ENCODE measurements at regions not wholly inside any gene's neighbourhood (a gene's known extent, or its start where the extent isn't known, plus 50 kb on each side); places are given as distances from the start of the nearest gene placed in this dataset.
"Not testable (repeated sequence)": the region's sequence is repeated elsewhere in the genome, so short reads cannot be mapped to it uniquely, and the experiment has no call there.

GRCh38 chr7:109694149-109695071, 1124.7 kb downstream of the DNAJB9 start:
- H3K9me3 ChIP-seq (ENCODE audit: control insufficient read depth, low read depth, low read length) = peaks cover 4% of the 10 kb centered on the region
- no peaks in the 10 kb centered on the region for H3K4me1 ChIP-seq (ENCODE audit: control insufficient read depth, insufficient read depth, low read length)
- WGBS (ENCODE audit: insufficient coverage, low lambda C conversion rate) = 61% methylated on average over 2 of the region's 4 CpGs
- no peak overlapping the region for H3K4me3 ChIP-seq (ENCODE audit: low read length)
- no peaks in the 10 kb centered on the region for H3K36me3 ChIP-seq (ENCODE audit: control insufficient read depth, insufficient read depth, low read length)
- H3K27me3 ChIP-seq (ENCODE audit: control insufficient read depth, insufficient read depth, low read length) = no peaks in the 10 kb centered on the region
- no peak overlapping the region for H3K27ac ChIP-seq (ENCODE audit: low read length)
- DNase-seq = no peak

DNA sequence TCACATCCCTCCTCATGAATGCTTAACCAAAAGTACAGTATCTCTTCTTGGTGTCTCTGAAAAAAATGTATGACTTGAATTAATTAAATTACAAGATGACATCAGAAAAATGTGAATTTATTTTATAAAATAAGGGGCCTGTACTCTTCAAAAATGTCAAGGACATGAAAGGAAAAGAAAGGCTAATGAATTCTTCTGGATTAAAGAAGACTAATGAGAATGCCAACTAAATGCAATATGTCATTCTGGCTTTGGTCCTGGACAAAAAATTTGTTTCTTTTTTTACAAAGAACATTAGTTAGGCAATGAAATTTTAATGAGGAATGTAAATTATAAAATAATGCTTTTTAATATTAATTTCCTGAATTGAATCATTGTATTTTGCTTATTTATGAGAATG, 1125.7 kb downstream of the DNAJB9 start:
- DNase-seq = no peak
- Histone ChIP-seq H3K4me1 (ENCODE audit: control insufficient read depth, insufficient read depth, low read length) (no peaks in the 10 kb centered on the region), H3K36me3 (ENCODE audit: control insufficient read depth, insufficient read depth, low read length) (no peaks in the 10 kb centered on the region), H3K27me3 (ENCODE audit: control insufficient read depth, insufficient read depth, low read length) (no peaks in the 10 kb centered on the region), H3K27ac (ENCODE audit: low read length) (no peak overlapping the region), H3K9me3 (ENCODE audit: control insufficient read depth, low read depth, low read length) (peaks cover 4% of the 10 kb centered on the region), H3K4me3 (ENCODE audit: low read length) (no peak overlapping the region)

DNA sequence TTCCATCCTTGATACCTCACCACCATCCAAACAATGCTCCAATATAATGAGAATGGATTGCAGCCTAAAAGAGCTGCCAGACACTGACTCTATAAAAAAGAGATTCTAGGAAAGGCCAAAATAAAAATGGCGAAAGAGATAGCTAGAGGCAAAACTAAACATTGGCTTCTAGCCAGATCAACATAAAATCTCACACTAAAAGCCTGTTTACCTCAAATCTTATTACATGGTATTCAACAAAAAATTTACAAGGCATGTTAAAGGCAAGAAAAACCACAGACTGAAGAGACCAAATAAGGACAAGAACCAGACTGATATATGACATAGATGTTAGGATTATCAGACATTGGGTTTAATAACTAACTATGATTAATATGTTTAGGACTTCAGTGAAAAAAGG, 1127.0 kb downstream of the DNAJB9 start:
- WGBS (ENCODE audit: insufficient coverage, low lambda C conversion rate) = 100% methylated on average over 1 of the region's 1 CpG
- Histone ChIP-seq H3K27me3 (ENCODE audit: control insufficient read depth, insufficient read depth, low read length) (no peaks in the 10 kb centered on the region), H3K4me3 (ENCODE audit: low read length) (no peak overlapping the region), H3K27ac (ENCODE audit: low read length) (no peak overlapping the region), H3K9me3 (ENCODE audit: control insufficient read depth, low read depth, low read length) (peaks cover 4% of the 10 kb centered on the region), H3K36me3 (ENCODE audit: control insufficient read depth, insufficient read depth, low read length) (no peaks in the 10 kb centered on the region), H3K4me1 (ENCODE audit: control insufficient read depth, insufficient read depth, low read length) (no peaks in the 10 kb centered on the region)
- no peak for DNase-seq

DNA sequence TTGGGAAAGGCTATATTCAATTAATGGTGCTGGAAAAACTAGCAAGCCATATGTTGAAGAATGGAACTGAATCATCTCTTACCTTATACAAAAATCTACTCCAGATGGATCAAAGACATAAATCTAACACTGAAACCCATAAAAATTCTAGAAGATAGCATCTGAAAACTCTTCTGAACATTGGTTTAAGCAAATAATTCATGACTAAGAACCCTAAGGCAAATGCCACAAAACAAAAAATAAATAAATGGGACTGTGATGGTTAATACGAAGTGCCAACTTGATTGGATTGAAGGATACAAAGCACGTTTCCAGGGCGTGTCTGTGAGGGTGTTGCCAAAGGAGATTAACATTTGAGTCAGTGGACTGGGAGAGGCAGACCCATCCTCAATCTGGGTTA, 1130.0 kb downstream of the DNAJB9 start:
- Histone ChIP-seq H3K27ac (ENCODE audit: low read length) (no peak overlapping the region), H3K36me3 (ENCODE audit: control insufficient read depth, insufficient read depth, low read length) (no peaks in the 10 kb centered on the region), H3K4me1 (ENCODE audit: control insufficient read depth, insufficient read depth, low read length) (no peaks in the 10 kb centered on the region), H3K27me3 (ENCODE audit: control insufficient read depth, insufficient read depth, low read length) (no peaks in the 10 kb centered on the region), H3K4me3 (ENCODE audit: low read length) (no peak overlapping the region), H3K9me3 (ENCODE audit: control insufficient read depth, low read depth, low read length) (no peaks in the 10 kb centered on the region)
- 83% methylated on average over 1 of the region's 3 CpGs for WGBS (ENCODE audit: insufficient coverage, low lambda C conversion rate)
- DNase-seq = no peak

- Histone ChIP-seq H3K27ac (ENCODE audit: low read length) (no peak overlapping the region), H3K27me3 (ENCODE audit: control insufficient read depth, insufficient read depth, low read length) (no peaks in the 10 kb centered on the region), H3K4me3 (ENCODE audit: low read length) (no peak overlapping the region), H3K9me3 (ENCODE audit: control insufficient read depth, low read depth, low read length) (no peaks in the 10 kb centered on the region), H3K36me3 (ENCODE audit: control insufficient read depth, insufficient read depth, low read length) (no peaks in the 10 kb centered on the region), H3K4me1 (ENCODE audit: control insufficient read depth, insufficient read depth, low read length) (no peaks in the 10 kb centered on the region)
- no CpG with 5 or more reads among the region's 1 CpG for WGBS (ENCODE audit: insufficient coverage, low lambda C conversion rate)
- DNase-seq = no peak
Measured at GRCh38 chr7:109713366-109713765, 1143.7 kb downstream of the DNAJB9 start.

DNA sequence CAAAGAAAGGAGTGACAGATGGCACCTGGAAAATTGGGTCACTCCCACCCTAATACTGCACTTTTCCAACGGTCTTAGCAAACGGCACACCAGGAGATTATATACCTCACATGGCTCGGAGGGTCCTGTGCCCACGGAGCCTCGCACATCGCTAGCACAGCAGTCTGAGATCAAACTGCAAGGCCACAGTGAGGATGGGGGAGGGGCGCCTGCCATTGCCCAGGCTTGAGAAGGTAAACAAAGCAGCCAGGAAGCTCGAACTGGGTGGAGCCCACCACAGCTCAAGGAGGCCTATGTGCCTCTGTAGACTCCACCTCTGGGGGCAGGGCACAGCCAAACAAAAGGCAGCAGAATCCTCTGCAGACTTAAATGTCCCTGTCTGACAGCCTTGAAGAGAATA, 1149.7 kb downstream of the DNAJB9 start:
- not testable (repeated sequence) for DNase-seq; H3K4me3 ChIP-seq (ENCODE audit: low read length); H3K36me3 ChIP-seq (ENCODE audit: control insufficient read depth, insufficient read depth, low read length); H3K27ac ChIP-seq (ENCODE audit: low read length); H3K9me3 ChIP-seq (ENCODE audit: control insufficient read depth, low read depth, low read length); H3K27me3 ChIP-seq (ENCODE audit: control insufficient read depth, insufficient read depth, low read length); H3K4me1 ChIP-seq (ENCODE audit: control insufficient read depth, insufficient read depth, low read length)
- no CpG with 5 or more reads among the region's 8 CpGs for WGBS (ENCODE audit: insufficient coverage, low lambda C conversion rate)

- Histone ChIP-seq H3K4me3 (ENCODE audit: low read length) (no peak overlapping the region), H3K27ac (ENCODE audit: low read length) (no peak overlapping the region)
- no peak for DNase-seq
Measured at GRCh38 chr7:109734601-109735000, 1164.9 kb downstream of the DNAJB9 start.

DNA sequence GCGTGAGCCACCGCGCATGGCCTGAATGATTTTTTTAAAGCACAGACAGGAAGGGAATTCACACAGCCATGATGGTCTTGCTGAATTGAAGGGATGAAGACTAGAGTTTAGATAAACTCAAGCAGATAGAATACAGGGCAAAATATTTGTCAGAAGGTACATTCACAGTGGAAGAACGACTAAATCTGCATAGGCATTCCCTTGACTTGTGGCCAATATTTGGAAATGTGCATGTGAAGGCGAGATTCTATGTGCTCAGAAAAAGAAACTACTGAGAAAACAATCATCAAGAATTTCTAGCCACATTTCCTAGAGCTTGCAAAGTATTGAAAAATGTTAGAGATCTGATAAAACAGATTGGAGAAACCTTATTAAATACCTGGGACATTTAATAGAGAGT, 1166.2 kb downstream of the DNAJB9 start:
- 75% methylated on average over 2 of the region's 5 CpGs for WGBS (ENCODE audit: insufficient coverage, low lambda C conversion rate)
- H3K27me3 ChIP-seq (ENCODE audit: control insufficient read depth, insufficient read depth, low read length) = no peaks in the 10 kb centered on the region

More at GRCh38 chr7:109734601-109735000, 1164.9 kb downstream of the DNAJB9 start:
- H3K36me3 ChIP-seq (ENCODE audit: control insufficient read depth, insufficient read depth, low read length) = no peaks in the 10 kb centered on the region
- H3K27me3 ChIP-seq (ENCODE audit: control insufficient read depth, insufficient read depth, low read length) = no peaks in the 10 kb centered on the region
- no peaks in the 10 kb centered on the region for H3K9me3 ChIP-seq (ENCODE audit: control insufficient read depth, low read depth, low read length)
- H3K4me1 ChIP-seq (ENCODE audit: control insufficient read depth, insufficient read depth, low read length) = no peaks in the 10 kb centered on the region

DNA sequence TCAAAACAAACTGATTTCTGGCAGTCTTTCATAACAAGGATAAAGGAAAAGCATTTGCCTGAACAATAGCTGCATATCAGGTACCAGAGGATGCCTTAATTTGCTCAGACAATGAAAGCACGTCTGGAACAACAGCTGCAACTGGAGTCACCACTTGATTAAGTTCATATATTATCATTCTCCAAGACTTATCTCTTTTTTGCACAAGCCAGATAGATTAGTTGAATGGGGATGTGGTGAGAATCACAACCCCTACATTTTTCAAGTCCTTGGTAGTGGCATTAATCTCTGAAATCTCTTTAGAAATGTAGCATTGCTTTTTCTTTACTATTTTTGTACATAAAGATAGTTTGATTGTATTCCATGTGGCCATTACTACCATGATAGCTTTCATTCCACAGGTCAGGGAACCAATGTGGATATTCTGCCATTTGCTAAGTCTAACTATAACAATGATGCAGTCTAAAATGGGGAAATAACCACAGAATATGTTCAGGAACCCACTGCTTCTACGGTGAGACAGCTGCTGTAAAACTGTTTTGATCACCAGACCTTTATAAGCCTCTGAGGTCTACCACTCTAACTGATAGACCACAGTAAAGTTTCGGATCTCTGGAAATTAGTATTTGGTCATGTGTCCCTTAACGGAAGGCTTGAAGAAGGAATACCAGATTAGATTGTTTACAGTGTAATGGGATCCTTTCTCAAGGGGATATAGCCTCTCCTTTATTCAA, 1176.2 kb downstream of the DNAJB9 start:
- Histone ChIP-seq H3K27me3 (ENCODE audit: control insufficient read depth, insufficient read depth, low read length) (no peaks in the 10 kb centered on the region), H3K9me3 (ENCODE audit: control insufficient read depth, low read depth, low read length) (no peaks in the 10 kb centered on the region), H3K36me3 (ENCODE audit: control insufficient read depth, insufficient read depth, low read length) (no peaks in the 10 kb centered on the region), H3K27ac (ENCODE audit: low read length) (no peak overlapping the region), H3K4me3 (ENCODE audit: low read length) (no peak overlapping the region), H3K4me1 (ENCODE audit: control insufficient read depth, insufficient read depth, low read length) (no peaks in the 10 kb centered on the region)
- no peak for DNase-seq
- WGBS (ENCODE audit: insufficient coverage, low lambda C conversion rate) = no CpG with 5 or more reads among the region's 4 CpGs

More for the DNA sequence above, 1166.2 kb downstream of the DNAJB9 start:
- DNase-seq = no peak
- Histone ChIP-seq H3K27ac (ENCODE audit: low read length) (no peak overlapping the region), H3K9me3 (ENCODE audit: control insufficient read depth, low read depth, low read length) (no peaks in the 10 kb centered on the region), H3K36me3 (ENCODE audit: control insufficient read depth, insufficient read depth, low read length) (no peaks in the 10 kb centered on the region), H3K4me3 (ENCODE audit: low read length) (no peak overlapping the region), H3K4me1 (ENCODE audit: control insufficient read depth, insufficient read depth, low read length) (no peaks in the 10 kb centered on the region)

- no peak for DNase-seq
- H3K27me3 ChIP-seq (ENCODE audit: control insufficient read depth, insufficient read depth, low read length) = no peaks in the 10 kb centered on the region
- no peaks in the 10 kb centered on the region for H3K9me3 ChIP-seq (ENCODE audit: control insufficient read depth, low read depth, low read length)
- 100% methylated on average over 1 of the region's 4 CpGs for WGBS (ENCODE audit: insufficient coverage, low lambda C conversion rate)
- H3K27ac ChIP-seq (ENCODE audit: low read length) = no peak overlapping the region
- no peak overlapping the region for H3K4me3 ChIP-seq (ENCODE audit: low read length)
- H3K36me3 ChIP-seq (ENCODE audit: control insufficient read depth, insufficient read depth, low read length) = no peaks in the 10 kb centered on the region
- H3K4me1 ChIP-seq (ENCODE audit: control insufficient read depth, insufficient read depth, low read length) = no peaks in the 10 kb centered on the region
Measured at GRCh38 chr7:109751241-109751640, 1181.6 kb downstream of the DNAJB9 start.
